ENCODE measurements at regions not wholly inside any gene's neighbourhood (a gene's known extent, or its start where the extent isn't known, plus 50 kb on each side); places are given as distances from the start of the nearest gene placed in this dataset.
"Not testable (repeated sequence)": the region's sequence is repeated elsewhere in the genome, so short reads cannot be mapped to it uniquely, and the experiment has no call there.

DNA sequence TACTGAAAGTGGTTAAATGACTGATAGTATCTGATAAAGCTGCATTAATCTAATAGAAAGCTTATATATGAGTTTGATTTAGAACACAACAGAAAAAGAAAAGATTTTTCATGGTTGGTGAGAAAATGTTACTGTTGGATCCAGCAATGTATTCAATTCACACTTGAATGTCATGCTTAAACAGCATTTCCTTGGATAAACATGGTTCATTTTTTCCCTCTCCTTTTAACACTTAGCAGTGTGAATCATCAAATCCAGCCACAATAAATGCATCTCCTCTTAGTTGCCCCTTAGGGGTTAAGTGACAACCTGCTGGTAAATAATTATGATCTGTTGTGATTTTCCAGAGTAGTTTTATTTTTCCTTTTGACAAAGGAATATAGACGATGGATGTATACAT is 74.9 kb upstream of the GRIP1 start:
- H3K36me3 ChIP-seq (ENCODE audit: low read depth, missing control alignments): no peaks in the 10 kb centered on the region
- H3K9me3 ChIP-seq: no peaks in the 10 kb centered on the region
- no peak for DNase-seq
- 88 to 89% methylated on average over 1 of the region's 1 CpG for WGBS, 2 donors
- H3K27ac ChIP-seq: no peak overlapping the region
- no peaks in the 10 kb centered on the region for H3K27me3 ChIP-seq
- TF ChIP-seq POLR2A (IDR thresholded peaks at IDR 0.05): no peak
- TF ChIP-seq, protein P1, sequence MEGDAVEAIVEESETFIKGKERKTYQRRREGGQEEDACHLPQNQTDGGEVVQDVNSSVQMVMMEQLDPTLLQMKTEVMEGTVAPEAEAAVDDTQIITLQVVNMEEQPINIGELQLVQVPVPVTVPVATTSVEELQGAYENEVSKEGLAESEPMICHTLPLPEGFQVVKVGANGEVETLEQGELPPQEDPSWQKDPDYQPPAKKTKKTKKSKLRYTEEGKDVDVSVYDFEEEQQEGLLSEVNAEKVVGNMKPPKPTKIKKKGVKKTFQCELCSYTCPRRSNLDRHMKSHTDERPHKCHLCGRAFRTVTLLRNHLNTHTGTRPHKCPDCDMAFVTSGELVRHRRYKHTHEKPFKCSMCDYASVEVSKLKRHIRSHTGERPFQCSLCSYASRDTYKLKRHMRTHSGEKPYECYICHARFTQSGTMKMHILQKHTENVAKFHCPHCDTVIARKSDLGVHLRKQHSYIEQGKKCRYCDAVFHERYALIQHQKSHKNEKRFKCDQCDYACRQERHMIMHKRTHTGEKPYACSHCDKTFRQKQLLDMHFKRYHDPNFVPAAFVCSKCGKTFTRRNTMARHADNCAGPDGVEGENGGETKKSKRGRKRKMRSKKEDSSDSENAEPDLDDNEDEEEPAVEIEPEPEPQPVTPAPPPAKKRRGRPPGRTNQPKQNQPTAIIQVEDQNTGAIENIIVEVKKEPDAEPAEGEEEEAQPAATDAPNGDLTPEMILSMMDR (IDR thresholded peaks at IDR 0.05): no peak
- H3K4me3 ChIP-seq: no peak overlapping the region
- intact Hi-C loops (cut with DNase I; ENCODE audit: low total_unique reads): no loop called here
- no peaks in the 10 kb centered on the region for H3K4me1 ChIP-seq

DNA sequence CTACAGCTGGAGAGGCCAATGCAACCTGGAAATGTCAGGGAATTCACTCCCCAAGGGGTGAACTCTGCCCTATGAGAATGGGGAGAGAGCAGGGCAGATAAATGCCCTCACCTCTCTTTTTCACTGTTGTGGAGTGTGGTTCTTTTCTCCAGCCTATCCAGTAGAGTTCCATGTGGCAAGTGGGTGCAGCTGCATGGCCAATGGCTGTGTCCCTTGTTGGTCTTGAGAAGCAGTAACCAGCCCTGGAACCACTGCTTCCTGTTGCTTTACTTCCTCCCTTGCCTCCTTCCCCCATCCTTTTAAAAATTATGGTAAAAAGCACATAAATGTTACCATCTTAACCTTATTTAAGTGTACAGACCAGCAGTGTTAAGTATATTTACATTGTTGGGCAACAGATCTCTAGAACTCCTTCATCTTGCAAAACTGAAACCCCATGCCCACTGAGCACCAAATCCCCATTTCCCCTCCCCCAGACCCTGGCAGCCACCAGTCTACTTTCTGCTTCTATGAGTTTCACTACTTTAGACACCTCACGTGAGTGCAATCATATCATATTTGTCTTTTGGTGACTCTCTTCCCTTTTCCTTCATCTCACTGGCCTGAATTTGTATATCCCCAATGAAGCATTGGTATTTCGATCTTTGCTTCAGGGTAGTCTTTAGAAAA is 77.0 kb upstream of the GRIP1 start:
- no peak overlapping the region for H3K4me3 ChIP-seq
- intact Hi-C loops (cut with DNase I; ENCODE audit: low total_unique reads): no loop called here
- no peaks in the 10 kb centered on the region for H3K9me3 ChIP-seq
- 91 to 93% methylated on average over 2 of the region's 2 CpGs for WGBS, 2 donors
- no peaks in the 10 kb centered on the region for H3K27me3 ChIP-seq
- DNase-seq: no peak
- TF ChIP-seq, protein P1 (IDR thresholded peaks at IDR 0.05): no peak
- TF ChIP-seq POLR2A (IDR thresholded peaks at IDR 0.05): no peak
- no peaks in the 10 kb centered on the region for H3K36me3 ChIP-seq (ENCODE audit: low read depth, missing control alignments)
- no peak overlapping the region for H3K27ac ChIP-seq
- H3K4me1 ChIP-seq: no peaks in the 10 kb centered on the region

GRCh38 chr12:66756631-66757030 is 77.8 kb upstream of the GRIP1 start:
- Histone ChIP-seq H3K27me3 (no peaks in the 10 kb centered on the region), H3K4me1 (no peaks in the 10 kb centered on the region), H3K27ac (no peak overlapping the region), H3K4me3 (no peak overlapping the region), H3K9me3 (no peaks in the 10 kb centered on the region), H3K36me3 (ENCODE audit: low read depth, missing control alignments) (no peaks in the 10 kb centered on the region)
- TF ChIP-seq POLR2A (IDR thresholded peaks at IDR 0.05): no peak
- TF ChIP-seq, protein P1 (IDR thresholded peaks at IDR 0.05): no peak
- intact Hi-C loops (cut with DNase I; ENCODE audit: low total_unique reads): no loop called here
- no peak for DNase-seq
- WGBS, 2 donors: 92 to 97% methylated on average over 1 of the region's 1 CpG

- H3K27me3 ChIP-seq; H3K4me1 ChIP-seq; intact Hi-C loops (cut with DNase I; ENCODE audit: low total_unique reads); H3K4me3 ChIP-seq; H3K27ac ChIP-seq; H3K9me3 ChIP-seq; DNase-seq; H3K36me3 ChIP-seq (ENCODE audit: low read depth, missing control alignments): not testable (repeated sequence)
- 85 to 94% methylated on average over 4 of the region's 4 CpGs for WGBS, 2 donors
Observed at GRCh38 chr12:66760122-66760521, 81.2 kb upstream of the GRIP1 start.

DNA sequence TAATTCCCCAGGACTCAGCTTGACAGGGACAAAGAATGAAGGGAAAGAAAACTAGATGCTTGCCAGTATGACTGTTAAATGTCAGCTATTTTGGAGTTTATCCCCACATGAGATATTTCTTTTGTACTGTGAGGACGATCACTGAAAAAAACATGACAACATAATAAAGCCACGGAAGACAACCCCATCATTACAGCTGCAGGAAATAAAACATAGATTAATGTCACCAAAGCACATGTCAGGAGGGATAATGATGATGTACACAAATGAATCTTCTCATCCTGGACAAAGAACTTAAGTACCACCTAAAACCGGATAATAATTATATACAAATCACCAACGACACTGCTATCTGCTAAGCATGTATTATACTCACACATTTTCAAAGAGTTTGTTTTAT is 84.6 kb upstream of the GRIP1 start:
- H3K27ac ChIP-seq: no peak overlapping the region
- no peaks in the 10 kb centered on the region for H3K4me1 ChIP-seq
- intact Hi-C loops (cut with DNase I; ENCODE audit: low total_unique reads): no loop called here
- no peak for TF ChIP-seq POLR2A (IDR thresholded peaks at IDR 0.05)
- no peaks in the 10 kb centered on the region for H3K27me3 ChIP-seq
- H3K4me3 ChIP-seq: no peak overlapping the region
- H3K36me3 ChIP-seq (ENCODE audit: low read depth, missing control alignments): no peaks in the 10 kb centered on the region
- 78 to 83% methylated on average over 4 of the region's 4 CpGs for WGBS, 2 donors
- no peaks in the 10 kb centered on the region for H3K9me3 ChIP-seq
- no peak for DNase-seq

GRCh38 chr12:66765204-66765603 is 86.3 kb upstream of the GRIP1 start:
- Histone ChIP-seq H3K9me3 (no peaks in the 10 kb centered on the region), H3K27ac (no peak overlapping the region), H3K36me3 (ENCODE audit: low read depth, missing control alignments) (no peaks in the 10 kb centered on the region), H3K4me3 (no peak overlapping the region), H3K27me3 (no peaks in the 10 kb centered on the region), H3K4me1 (no peaks in the 10 kb centered on the region)
- intact Hi-C loops (cut with DNase I; ENCODE audit: low total_unique reads): no loop called here
- DNase-seq: no peak
- WGBS, 2 donors: 94 to 100% methylated on average over 1 of the region's 1 CpG
- TF ChIP-seq POLR2A (IDR thresholded peaks at IDR 0.05): no peak
- TF ChIP-seq, protein P1 (IDR thresholded peaks at IDR 0.05): no peak

Data from testis (tissue), 2 donors.